GM18868 (cell line): ENCODE measurements at regions not wholly inside any gene's neighbourhood (a gene's known extent, or its start where the extent isn't known, plus 50 kb on each side); places are given as distances from the start of the nearest gene placed in this dataset.

ENCODE experiments used
- ATAC-seq: cut with Tn5 transposase; IDR thresholded peaks from one replicate; pipeline ENCODE4 v1.9.1; 2021; ENCODE audit warnings: mild to moderate bottlenecking, moderate library complexity; ENCODE audit not compliant: unreplicated experiment

GRCh38 chr6:12648171-12648570 lies 68.4 kb upstream of the PHACTR1 start:
- no peak for ATAC-seq

GRCh38 chr6:12649325-12649724 lies 67.2 kb upstream of the PHACTR1 start:
- ATAC-seq: no peak

- no peak for ATAC-seq
Observed at GRCh38 chr6:12653486-12653885, 63.1 kb upstream of the PHACTR1 start.

GRCh38 chr6:12654107-12654506 lies 62.5 kb upstream of the PHACTR1 start:
- ATAC-seq: no peak

GRCh38 chr6:12654514-12654913 lies 62.1 kb upstream of the PHACTR1 start:
- no peak for ATAC-seq

- ATAC-seq: no peak
Observed at GRCh38 chr6:12656906-12657305, 59.7 kb upstream of the PHACTR1 start.

GRCh38 chr6:12657884-12658283 lies 58.7 kb upstream of the PHACTR1 start:
- ATAC-seq: no peak

- ATAC-seq: no peak
Observed at GRCh38 chr6:12661432-12662089, 55.0 kb upstream of the PHACTR1 start.
